ENCODE measurements at regions not wholly inside any gene's neighbourhood (a gene's known extent, or its start where the extent isn't known, plus 50 kb on each side); places are given as distances from the start of the nearest gene placed in this dataset.

GRCh38 chr7:131873581-131873980, 317.2 kb upstream of the PODXL start:
- no peak for TF ChIP-seq CTCF (conservative IDR thresholded peaks at IDR 0.05; ENCODE audit: low read depth, low read length)
- H3K4me3 ChIP-seq (ENCODE audit: low read depth, low read length): no peak overlapping the region
- no peak for DNase-seq (ENCODE audit: low read depth)

DNA sequence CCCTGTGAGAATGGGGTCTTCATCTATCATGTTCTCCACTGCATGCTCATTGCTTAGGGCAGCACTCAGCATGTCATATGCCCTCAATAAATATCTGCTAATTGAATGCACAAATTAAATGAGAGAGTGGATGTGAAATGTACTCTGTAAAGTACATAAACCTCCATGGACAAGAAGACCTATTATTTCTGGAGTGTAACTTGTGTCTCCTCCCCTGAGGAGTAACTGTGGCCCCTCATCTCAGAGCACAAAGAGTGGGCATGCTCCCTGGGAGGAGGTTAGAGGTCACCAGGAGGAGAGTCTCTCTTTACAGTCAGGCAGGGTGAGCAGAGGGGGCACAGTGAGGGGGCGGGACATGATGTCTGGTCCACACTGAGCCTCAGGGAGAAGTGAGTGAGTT, 313.6 kb upstream of the PODXL start:
- DNase-seq (ENCODE audit: low read depth): no peak
- TF ChIP-seq CTCF (conservative IDR thresholded peaks at IDR 0.05; ENCODE audit: low read depth, low read length): no peak
- H3K4me3 ChIP-seq (ENCODE audit: low read depth, low read length): no peak overlapping the region

- DNase-seq (ENCODE audit: low read depth): no peak
- no peak for TF ChIP-seq CTCF (conservative IDR thresholded peaks at IDR 0.05; ENCODE audit: low read depth, low read length)
- H3K4me3 ChIP-seq (ENCODE audit: low read depth, low read length): no peak overlapping the region
Measured at GRCh38 chr7:131869169-131869844, 312.9 kb upstream of the PODXL start.

GRCh38 chr7:131867461-131867860, 311.0 kb upstream of the PODXL start:
- no peak for DNase-seq (ENCODE audit: low read depth)
- no peak for TF ChIP-seq CTCF (conservative IDR thresholded peaks at IDR 0.05; ENCODE audit: low read depth, low read length)
- H3K4me3 ChIP-seq (ENCODE audit: low read depth, low read length): no peak overlapping the region

DNA sequence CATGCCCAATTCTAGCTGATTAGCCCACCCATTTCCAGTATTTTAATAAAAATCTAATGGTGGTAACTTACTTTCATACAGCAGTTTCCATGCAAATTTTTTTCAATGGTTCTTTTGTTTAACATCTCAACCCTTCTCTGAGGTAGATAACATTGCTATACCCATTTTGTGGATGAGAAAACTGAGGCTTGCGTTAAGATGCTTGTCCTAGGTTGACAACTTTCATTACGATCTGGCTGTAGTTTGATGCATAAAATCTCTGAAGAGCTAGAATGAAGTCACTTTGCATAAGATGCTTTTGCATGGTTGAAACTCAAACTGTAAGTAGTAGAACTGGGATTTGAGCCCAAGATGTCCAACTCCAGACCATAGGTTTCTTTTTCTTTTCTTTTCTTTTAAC, 309.5 kb upstream of the PODXL start:
- no peak overlapping the region for H3K4me3 ChIP-seq (ENCODE audit: low read depth, low read length)
- no peak for TF ChIP-seq CTCF (conservative IDR thresholded peaks at IDR 0.05; ENCODE audit: low read depth, low read length)
- DNase-seq (ENCODE audit: low read depth): no peak

GRCh38 chr7:131861620-131862346, 305.4 kb upstream of the PODXL start:
- peak; percentile 6 for DNase-seq (ENCODE audit: low read depth)
- no peak overlapping the region for H3K4me3 ChIP-seq (ENCODE audit: low read depth, low read length)
- TF ChIP-seq CTCF (conservative IDR thresholded peaks at IDR 0.05; ENCODE audit: low read depth, low read length): peak; percentile 33
